Esophagus muscularis mucosa (tissue), 4 donors: ENCODE measurements at regions not wholly inside any gene's neighbourhood (a gene's known extent, or its start where the extent isn't known, plus 50 kb on each side); places are given as distances from the start of the nearest gene placed in this dataset.
"Not testable (repeated sequence)": the region's sequence is repeated elsewhere in the genome, so short reads cannot be mapped to it uniquely, and the experiment has no call there.

ENCODE experiments used
- DNase-seq: peaks from one replicate; pipeline ENCODE4 v3.0.0-alpha.2; 2017; ENCODE audit errors: extremely low spot score
- H3K27ac ChIP-seq, 4 donors: fragments of 200-600 bp; sonication (generic); replicated peaks in 1 of 4; 1 replicate in 3 of 4; 2 replicates in 1 of 4; pipeline ENCODE4 v1.5.1; 2016 to 2019; ENCODE audit warnings: mild to moderate bottlenecking in 1 of 4
- H3K27me3 ChIP-seq, 4 donors: fragments of 200-600 bp; sonication (generic); one replicate each; pipeline versions ENCODE4 v1.5.1 to v1.6.0; 2016 to 2019
- H3K36me3 ChIP-seq, 4 donors: fragments of 200-600 bp; sonication (generic); one replicate each; pipeline ENCODE4 v1.5.1; 2016 to 2019
- H3K4me1 ChIP-seq, 4 donors: fragments of 200-600 bp; sonication (generic); one replicate each; pipeline ENCODE4 v1.5.1; 2016 to 2019
- H3K4me3 ChIP-seq, 4 donors: fragments of 200-600 bp; sonication (generic); 1 replicate in 2 of 4; 2 replicates in 2 of 4; pipeline ENCODE4 v1.5.1; 2016 to 2019; ENCODE audit warnings: mild to moderate bottlenecking in 4 of 4, moderate library complexity in 1 of 4
- H3K9me3 ChIP-seq, 4 donors: fragments of 200-600 bp; sonication (generic); 1 replicate in 3 of 4; 2 replicates in 1 of 4; pipeline ENCODE4 v1.5.1; 2016 to 2019
- CTCF ChIP-seq, 3 experiments: fragments of 200-600 bp in 2 of 3; fragments of 450-650 bp in 1 of 3; sonication (generic) in 2 of 3; IDR thresholded peaks; one replicate each; pipeline ENCODE4 v1.5.1; 2017 to 2019; ENCODE audit warnings: antibody characterized with exemption in 3 of 3, mild to moderate bottlenecking in 2 of 3, moderate library complexity in 1 of 3
- EP300 ChIP-seq: sonication (generic); formaldehyde crosslinking; IDR thresholded peaks from one replicate; pipeline ENCODE4 v1.6.1; 2017; ENCODE audit warnings: antibody characterized with exemption
- POLR2A ChIP-seq: fragments of 450-650 bp; IDR thresholded peaks from one replicate; pipeline ENCODE4 v1.6.1; 2017; ENCODE audit warnings: antibody characterized with exemption, moderate library complexity, mild to moderate bottlenecking, low read depth
- POLR2AphosphoS5 ChIP-seq, 2 donors: sonication (generic); formaldehyde crosslinking; IDR thresholded peaks; one replicate each; pipeline ENCODE4 v1.6.1; 2017; ENCODE audit warnings: antibody characterized with exemption in 2 of 2
- WGBS: methylation state at CpG from one replicate; pipeline ENCODE4 v1.1.5; 2018; 5-methylcytosine and 5-hydroxymethylcytosine counted together
- intact Hi-C: fragments of 100-400 bp; cut with DNase I; formaldehyde crosslinking; loops from one replicate; pipeline ENCODE4 v1.15.1; 2023

- no peaks in the 10 kb centered on the region for H3K36me3 ChIP-seq
- WGBS = 70% methylated on average over 4 of the region's 4 CpGs
- intact Hi-C loops = no loop called here
These were observed 716.3 kb downstream of the GLUD2 start for GRCh38 chrX:121763671-121764070.

GRCh38 chrX:121768210-121768609 is 720.8 kb downstream of the GLUD2 start:
- H3K4me1 ChIP-seq, H3K36me3 ChIP-seq, H3K9me3 ChIP-seq, H3K4me3 ChIP-seq, DNase-seq, intact Hi-C loops, H3K27me3 ChIP-seq, H3K27ac ChIP-seq: not testable (repeated sequence)
- 61% methylated on average over 3 of the region's 3 CpGs for WGBS

More at GRCh38 chrX:121763671-121764070, 716.3 kb downstream of the GLUD2 start:
- H3K4me1 ChIP-seq = no peaks in the 10 kb centered on the region
- DNase-seq = no peak
- no peak overlapping the region for H3K27ac ChIP-seq
- H3K4me3 ChIP-seq = no peak overlapping the region
- TF ChIP-seq POLR2AphosphoS5 (IDR thresholded peaks at IDR 0.05) = no peak
- TF ChIP-seq EP300 = no peak
- TF ChIP-seq CTCF (IDR thresholded peaks at IDR 0.05) = no peak
- no peak for TF ChIP-seq POLR2A
- H3K27me3 ChIP-seq = no peaks in the 10 kb centered on the region
- H3K9me3 ChIP-seq = no peaks in the 10 kb centered on the region

GRCh38 chrX:121781991-121782390 is 734.6 kb downstream of the GLUD2 start:
- Histone ChIP-seq H3K27me3 (no peaks in the 10 kb centered on the region), H3K4me1 (no peaks in the 10 kb centered on the region), H3K27ac (no peak overlapping the region), H3K36me3 (no peaks in the 10 kb centered on the region), H3K4me3 (no peak overlapping the region), H3K9me3 (no peaks in the 10 kb centered on the region)
- intact Hi-C loops = no loop called here
- no peak for DNase-seq
- TF ChIP-seq POLR2AphosphoS5 (IDR thresholded peaks at IDR 0.05) = no peak
- no peak for TF ChIP-seq POLR2A
- TF ChIP-seq CTCF (IDR thresholded peaks at IDR 0.05) = no peak
- no peak for TF ChIP-seq EP300

GRCh38 chrX:121782544-121782943 is 735.1 kb downstream of the GLUD2 start:
- Histone ChIP-seq H3K36me3 (no peaks in the 10 kb centered on the region), H3K4me1 (no peaks in the 10 kb centered on the region), H3K9me3 (no peaks in the 10 kb centered on the region), H3K27ac (no peak overlapping the region), H3K4me3 (no peak overlapping the region), H3K27me3 (no peaks in the 10 kb centered on the region)
- intact Hi-C loops = no loop called here
- TF ChIP-seq POLR2AphosphoS5 (IDR thresholded peaks at IDR 0.05) = no peak
- TF ChIP-seq POLR2A = no peak
- TF ChIP-seq EP300 = no peak
- TF ChIP-seq CTCF (IDR thresholded peaks at IDR 0.05) = no peak
- DNase-seq = no peak
- WGBS = 33% methylated on average over 2 of the region's 2 CpGs

GRCh38 chrX:121782976-121783375 is 735.6 kb downstream of the GLUD2 start:
- H3K9me3 ChIP-seq = no peaks in the 10 kb centered on the region
- TF ChIP-seq POLR2A = no peak
- TF ChIP-seq EP300 = no peak
- no peak for TF ChIP-seq POLR2AphosphoS5 (IDR thresholded peaks at IDR 0.05)
- no peak for TF ChIP-seq CTCF (IDR thresholded peaks at IDR 0.05)
- intact Hi-C loops = no loop called here
- H3K4me3 ChIP-seq = no peak overlapping the region
- no peaks in the 10 kb centered on the region for H3K36me3 ChIP-seq
- H3K27me3 ChIP-seq = no peaks in the 10 kb centered on the region
- WGBS = 59% methylated on average over 3 of the region's 3 CpGs
- no peak for DNase-seq
- H3K27ac ChIP-seq = no peak overlapping the region
- H3K4me1 ChIP-seq = no peaks in the 10 kb centered on the region
